ENCODE measurements at regions not wholly inside any gene's neighbourhood (a gene's known extent, or its start where the extent isn't known, plus 50 kb on each side); places are given as distances from the start of the nearest gene placed in this dataset.

DNA sequence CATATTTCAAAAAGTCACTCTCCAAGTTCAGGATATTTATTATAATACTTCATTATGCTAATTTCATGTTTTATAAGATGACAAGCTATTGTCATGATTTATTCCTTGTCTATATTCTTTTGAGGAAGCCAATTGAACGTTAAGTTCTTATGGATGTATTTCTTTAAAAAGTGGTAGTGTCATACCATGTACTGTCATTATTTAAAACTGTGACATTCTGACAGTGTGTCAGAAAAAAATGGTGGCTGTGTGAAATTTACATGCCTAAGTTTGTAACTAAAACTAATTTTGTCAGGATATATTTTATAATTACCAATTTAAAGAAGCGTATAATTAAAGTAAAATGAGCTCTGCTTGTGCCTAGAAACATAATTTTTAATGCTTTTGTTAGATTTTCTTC lies 158.9 kb upstream of the HDAC9 start:
- no peaks in the 10 kb centered on the region for H3K79me1 ChIP-seq (ENCODE audit: low read depth in 1 of 2, low read length in 2 of 2)
- no peak overlapping the region for H3K27ac ChIP-seq (ENCODE audit: insufficient read depth, low read length)
- TF ChIP-seq NFE2L2 (IDR thresholded peaks at IDR 0.05; ENCODE audit: low read depth, low read length) (no peak), CHD1 (IDR thresholded peaks at IDR 0.05; ENCODE audit: low read depth, low read length) (no peak), RAD21 (IDR thresholded peaks at IDR 0.05; ENCODE audit: low read length) (no peak), POLR2A (IDR thresholded peaks at IDR 0.05; ENCODE audit: low read depth, low read length) (no peak), CEBPB (IDR thresholded peaks at IDR 0.05; ENCODE audit: low read depth, low read length) (no peak), RCOR1 (IDR thresholded peaks at IDR 0.05; ENCODE audit: insufficient replicate concordance, low read length) (no peak), MAZ (IDR thresholded peaks at IDR 0.05; ENCODE audit: borderline replicate concordance, low read depth, low read length) (no peak), MAFK (IDR thresholded peaks at IDR 0.05; ENCODE audit: low read depth, low read length) (no peak), FOS (IDR thresholded peaks at IDR 0.05; ENCODE audit: low read depth, low read length) (no peak), CTCF (conservative IDR thresholded peaks at IDR 0.05; ENCODE audit: low read depth, low read length) (no peak), SMC3 (IDR thresholded peaks at IDR 0.05; ENCODE audit: low read depth, low read length) (no peak), RFX5 (IDR thresholded peaks at IDR 0.05; ENCODE audit: low read depth, low read length) (no peak), MXI1 (IDR thresholded peaks at IDR 0.05; ENCODE audit: borderline replicate concordance, low read depth, low read length) (no peak), BHLHE40 (IDR thresholded peaks at IDR 0.05; ENCODE audit: low read depth, low read length) (no peak)
- TF ChIP-seq, protein P1, sequence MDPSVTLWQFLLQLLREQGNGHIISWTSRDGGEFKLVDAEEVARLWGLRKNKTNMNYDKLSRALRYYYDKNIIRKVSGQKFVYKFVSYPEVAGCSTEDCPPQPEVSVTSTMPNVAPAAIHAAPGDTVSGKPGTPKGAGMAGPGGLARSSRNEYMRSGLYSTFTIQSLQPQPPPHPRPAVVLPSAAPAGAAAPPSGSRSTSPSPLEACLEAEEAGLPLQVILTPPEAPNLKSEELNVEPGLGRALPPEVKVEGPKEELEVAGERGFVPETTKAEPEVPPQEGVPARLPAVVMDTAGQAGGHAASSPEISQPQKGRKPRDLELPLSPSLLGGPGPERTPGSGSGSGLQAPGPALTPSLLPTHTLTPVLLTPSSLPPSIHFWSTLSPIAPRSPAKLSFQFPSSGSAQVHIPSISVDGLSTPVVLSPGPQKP (IDR thresholded peaks at IDR 0.05; ENCODE audit: borderline replicate concordance, low read depth, low read length) = no peak
- TF ChIP-seq, protein P2, sequence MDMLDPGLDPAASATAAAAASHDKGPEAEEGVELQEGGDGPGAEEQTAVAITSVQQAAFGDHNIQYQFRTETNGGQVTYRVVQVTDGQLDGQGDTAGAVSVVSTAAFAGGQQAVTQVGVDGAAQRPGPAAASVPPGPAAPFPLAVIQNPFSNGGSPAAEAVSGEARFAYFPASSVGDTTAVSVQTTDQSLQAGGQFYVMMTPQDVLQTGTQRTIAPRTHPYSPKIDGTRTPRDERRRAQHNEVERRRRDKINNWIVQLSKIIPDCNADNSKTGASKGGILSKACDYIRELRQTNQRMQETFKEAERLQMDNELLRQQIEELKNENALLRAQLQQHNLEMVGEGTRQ (IDR thresholded peaks at IDR 0.05; ENCODE audit: low read depth, low read length) = no peak
- ChIA-PET CTCF (interaction anchor here (0.9 kb wide), 1 partner anchor 17 kb away, joined by 4 read pairs; no protein-coding TSS in a partner anchor), POLR2A (ENCODE audit: unreplicated experiment) (no interaction called here)
- H3K23ac ChIP-seq (ENCODE audit: low read depth, low read length) = no peak overlapping the region
- no peak overlapping the region for H3K4me2 ChIP-seq (ENCODE audit: low read depth, low read length)
- no peaks in the 10 kb centered on the region for H3K4me1 ChIP-seq (ENCODE audit: control insufficient read depth, insufficient read depth, low read length)
- H2AK5ac ChIP-seq (ENCODE audit: low read depth, low read length) = no peak overlapping the region
- no peak for ATAC-seq (ENCODE audit: low read depth)
- no CpG with 5 or more reads among the region's 2 CpGs for WGBS, 2 experiments (ENCODE audit: extremely low coverage in 2 of 2, insufficient read length in 1 of 2)
- H3K9me1 ChIP-seq (ENCODE audit: insufficient read depth, low read length) = no peaks in the 10 kb centered on the region
- no peak overlapping the region for H3K18ac ChIP-seq (ENCODE audit: low read depth, low read length)
- no peak overlapping the region for H3K4me3 ChIP-seq (ENCODE audit: insufficient read depth, low read depth, low read length)
- no peak overlapping the region for H4K91ac ChIP-seq (ENCODE audit: insufficient read depth, low read depth, low read length)
- H3K27me3 ChIP-seq (ENCODE audit: control insufficient read depth, insufficient read depth, low read length) = peaks cover 1% of the 10 kb centered on the region; the same call in 1 of the 2 replicates
- H3K36me3 ChIP-seq (ENCODE audit: control insufficient read depth, insufficient read depth, low read length) = no peaks in the 10 kb centered on the region
- no TSS peak for BruUV-seq (replicated peaks)
- intact Hi-C loops (cut with micrococcal nuclease) (no loop called here), dilution Hi-C loops (cut with HindIII; ENCODE audit: low sequenced_read_pairs, unreplicated experiment) (no loop called here), in situ Hi-C loops (cut with MboI; ENCODE audit: low sequenced_read_pairs) (loop anchor here (10.0 to 25.0 kb wide), 2 partner anchors 652 to 1424 kb away; no protein-coding TSS in a partner anchor)
- no peak overlapping the region for H3K56ac ChIP-seq (ENCODE audit: extremely low read depth, insufficient read depth, low read length)
- H3K4ac ChIP-seq (ENCODE audit: low read depth, low read length) = no peak overlapping the region
- no peak overlapping the region for H4K5ac ChIP-seq (ENCODE audit: low read depth, low read length)
- H2BK15ac ChIP-seq (ENCODE audit: low read depth, low read length) = no peak overlapping the region
- DNase-seq = no peak
- no peak overlapping the region for H2BK20ac ChIP-seq (ENCODE audit: low read depth, low read length)
- no peak overlapping the region for H3K9ac ChIP-seq (ENCODE audit: low read depth, low read length)
- no peak overlapping the region for H2BK120ac ChIP-seq (ENCODE audit: low read depth, low read length)
- H2AFZ ChIP-seq (replicated peaks; ENCODE audit: low read length, poor library complexity) = no peak overlapping the region
- no peak overlapping the region for H2AK9ac ChIP-seq (replicated peaks; ENCODE audit: low read depth, low read length, poor library complexity)
- H3K14ac ChIP-seq (replicated peaks; ENCODE audit: low read depth, low read length) = no peak overlapping the region
- no peaks in the 10 kb centered on the region; the same call in 1 of the 2 replicates for H3K9me3 ChIP-seq (ENCODE audit: control insufficient read depth, insufficient read depth, low read length)
- H4K8ac ChIP-seq (ENCODE audit: low read depth in 2 of 2, low read length in 2 of 2) = no peak overlapping the region
- H4K20me1 ChIP-seq (ENCODE audit: insufficient read depth, low read length) = no peaks in the 10 kb centered on the region
- H2BK5ac ChIP-seq (ENCODE audit: low read depth, low read length, poor library complexity, severe bottlenecking) = no peak overlapping the region

All from IMR-90 (cell line).